Activated B cell treated with CpG ODN at 0.5 μM for 24 hours (primary cell): ENCODE measurements at regions not wholly inside any gene's neighbourhood (a gene's known extent, or its start where the extent isn't known, plus 50 kb on each side); places are given as distances from the start of the nearest gene placed in this dataset.

Experiments used
- ATAC-seq: fragments of 200-7000 bp; cut with Tn5 transposase; one replicate; pipeline ENCODE4 v1.10.0; 2021; ENCODE audit warnings: low read depth, mild to moderate bottlenecking, moderate library complexity
- CTCF ChIA-PET: fragments of 350-600 bp; sonication (Branson Sonifier 250); formaldehyde crosslinking; loops from one replicate; lab custom pipeline; 2021; ENCODE audit warnings: antibody characterized with exemption; lab: Charles Lee
- POLR2A ChIA-PET: fragments of 350-600 bp; sonication (Branson Sonifier 250); formaldehyde crosslinking; loops from one replicate; lab custom pipeline; 2021; ENCODE audit warnings: antibody characterized with exemption; lab: Charles Lee
- DNase-seq: peaks from one replicate; pipeline ENCODE4 v3.0.0; 2022
- H3K27ac Mint-ChIP-seq: one replicate; pipeline ENCODE4 v1.8.0; 2020; ENCODE audit warnings: mixed read lengths
- H3K27me3 Mint-ChIP-seq: one replicate; pipeline ENCODE4 v1.8.0; 2021; ENCODE audit warnings: mixed read lengths
- H3K36me3 Mint-ChIP-seq: one replicate; pipeline ENCODE4 v1.8.0; 2021; ENCODE audit warnings: low read depth, mixed read lengths
- H3K4me1 Mint-ChIP-seq: one replicate; pipeline ENCODE4 v1.8.0; 2021; ENCODE audit warnings: mixed read lengths
- H3K4me3 Mint-ChIP-seq: one replicate; pipeline ENCODE4 v1.8.0; 2020; ENCODE audit warnings: mild to moderate bottlenecking, mixed read lengths
- H3K9me3 Mint-ChIP-seq: one replicate; pipeline ENCODE4 v1.8.0; 2020; ENCODE audit warnings: mixed read lengths
- CTCF ChIP-seq: fragments of 200-600 bp; IDR thresholded peaks from one replicate; pipeline ENCODE4 v1.8.0; 2022; ENCODE audit warnings: antibody characterized with exemption, mild to moderate bottlenecking
- intact Hi-C: fragments of 100-400 bp; cut with micrococcal nuclease; formaldehyde crosslinking; loops from one replicate; pipeline ENCODE4 v1.15.1; 2024

- no peak for DNase-seq
- H3K27me3 Mint-ChIP-seq = no peaks in the 10 kb centered on the region
- no peaks in the 10 kb centered on the region for H3K36me3 Mint-ChIP-seq
- intact Hi-C loops = no loop called here
- H3K9me3 Mint-ChIP-seq = peaks cover 32% of the 10 kb centered on the region
- ATAC-seq = no peak
- H3K4me1 Mint-ChIP-seq = no peaks in the 10 kb centered on the region
- CTCF ChIA-PET = no interaction called here
- no peak overlapping the region for H3K4me3 Mint-ChIP-seq
- POLR2A ChIA-PET = no interaction called here
- no peak overlapping the region for H3K27ac Mint-ChIP-seq
- no peak for TF ChIP-seq CTCF
Measured at GRCh38 chr15:46014532-46014931, 379.7 kb downstream of the SQOR start.

GRCh38 chr15:46034755-46035154 lies 399.9 kb downstream of the SQOR start:
- Mint-ChIP-seq H3K9me3 (peaks cover 7% of the 10 kb centered on the region), H3K4me1 (no peaks in the 10 kb centered on the region), H3K4me3 (no peak overlapping the region), H3K36me3 (no peaks in the 10 kb centered on the region), H3K27ac (no peak overlapping the region), H3K27me3 (no peaks in the 10 kb centered on the region)
- no peak for TF ChIP-seq CTCF
- CTCF ChIA-PET = no interaction called here
- intact Hi-C loops = no loop called here
- DNase-seq = no peak
- POLR2A ChIA-PET = no interaction called here
- ATAC-seq = no peak

- intact Hi-C loops = no loop called here
- Mint-ChIP-seq H3K4me3 (no peak overlapping the region), H3K27me3 (no peaks in the 10 kb centered on the region)
Measured at GRCh38 chr15:46039703-46040102, 404.9 kb downstream of the SQOR start.

GRCh38 chr15:46041905-46042304 lies 407.1 kb downstream of the SQOR start:
- intact Hi-C loops = no loop called here
- POLR2A ChIA-PET = no interaction called here
- H3K4me1 Mint-ChIP-seq = no peaks in the 10 kb centered on the region
- no peak for TF ChIP-seq CTCF
- ATAC-seq (no peak), DNase-seq (no peak)
- no peaks in the 10 kb centered on the region for H3K36me3 Mint-ChIP-seq
- CTCF ChIA-PET = no interaction called here
- H3K4me3 Mint-ChIP-seq = no peak overlapping the region
- peaks cover 4% of the 10 kb centered on the region for H3K9me3 Mint-ChIP-seq
- no peak overlapping the region for H3K27ac Mint-ChIP-seq
- no peaks in the 10 kb centered on the region for H3K27me3 Mint-ChIP-seq

More at GRCh38 chr15:46039703-46040102, 404.9 kb downstream of the SQOR start:
- no peak for ATAC-seq
- Mint-ChIP-seq H3K9me3 (peaks cover 2% of the 10 kb centered on the region), H3K36me3 (no peaks in the 10 kb centered on the region), H3K27ac (no peak overlapping the region), H3K4me1 (no peaks in the 10 kb centered on the region)
- CTCF ChIA-PET = no interaction called here
- DNase-seq = no peak
- no peak for TF ChIP-seq CTCF
- POLR2A ChIA-PET = no interaction called here

- ChIA-PET CTCF (no interaction called here), POLR2A (no interaction called here)
- ATAC-seq (no peak), DNase-seq (no peak)
- intact Hi-C loops = no loop called here
- H3K36me3 Mint-ChIP-seq = no peaks in the 10 kb centered on the region
- no peaks in the 10 kb centered on the region for H3K27me3 Mint-ChIP-seq
- no peak overlapping the region for H3K27ac Mint-ChIP-seq
- TF ChIP-seq CTCF = no peak
- H3K9me3 Mint-ChIP-seq = no peaks in the 10 kb centered on the region
- no peaks in the 10 kb centered on the region for H3K4me1 Mint-ChIP-seq
- H3K4me3 Mint-ChIP-seq = no peak overlapping the region
Measured at GRCh38 chr15:46059921-46060594, 425.2 kb downstream of the SQOR start.
